NCI-H524 treated with DMSO at 0.1 percent for 48 hours (cell line): ENCODE measurements at regions not wholly inside any gene's neighbourhood (a gene's known extent, or its start where the extent isn't known, plus 50 kb on each side); places are given as distances from the start of the nearest gene placed in this dataset.

Experiments used
- DNase-seq: peaks from one replicate; lab custom pipeline; 2025; lab: John Stamatoyannopoulos, UW

DNA sequence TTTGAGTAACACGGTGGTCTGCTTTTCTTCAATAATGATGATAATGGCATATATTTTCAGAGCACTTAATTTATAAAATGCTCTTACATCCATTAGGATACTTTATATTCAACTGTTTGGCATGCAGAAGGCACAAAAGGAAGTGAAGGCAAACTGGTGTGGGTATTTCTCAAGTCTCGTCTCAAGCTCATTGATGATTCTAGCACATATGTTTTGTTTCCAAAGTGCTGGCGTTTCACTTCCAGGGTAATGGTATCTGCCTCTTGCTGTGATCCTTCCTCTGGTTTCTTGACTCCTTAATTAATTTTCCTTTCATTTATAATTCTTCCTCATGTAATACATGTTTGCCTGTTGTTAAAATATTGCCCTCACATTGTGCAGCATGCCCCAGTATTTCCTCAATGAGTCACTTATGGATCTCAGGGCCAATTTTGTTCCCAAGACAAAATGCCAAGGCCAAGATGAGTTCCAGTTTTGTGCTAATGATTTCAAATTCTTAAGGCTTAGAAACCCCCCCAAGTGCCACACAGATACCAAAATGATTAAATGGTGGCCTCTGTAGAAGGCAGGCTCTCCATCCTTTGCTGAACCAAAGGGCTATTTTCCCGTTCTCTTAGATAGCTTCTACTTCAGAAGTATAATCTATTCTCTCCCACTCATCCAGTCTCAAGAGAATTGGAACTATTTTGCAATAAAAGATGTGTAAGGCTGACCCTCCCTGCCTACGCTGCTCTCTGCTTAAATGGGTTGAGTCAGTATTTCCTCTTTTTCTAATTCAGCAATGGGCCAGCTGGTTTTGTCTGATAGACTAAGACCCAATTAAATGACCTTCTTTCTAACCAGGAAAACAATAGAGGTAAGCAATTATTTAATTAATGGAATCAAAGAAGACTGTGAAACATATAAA, 171.2 kb downstream of the ZNF365 start:
- no peak for DNase-seq

DNA sequence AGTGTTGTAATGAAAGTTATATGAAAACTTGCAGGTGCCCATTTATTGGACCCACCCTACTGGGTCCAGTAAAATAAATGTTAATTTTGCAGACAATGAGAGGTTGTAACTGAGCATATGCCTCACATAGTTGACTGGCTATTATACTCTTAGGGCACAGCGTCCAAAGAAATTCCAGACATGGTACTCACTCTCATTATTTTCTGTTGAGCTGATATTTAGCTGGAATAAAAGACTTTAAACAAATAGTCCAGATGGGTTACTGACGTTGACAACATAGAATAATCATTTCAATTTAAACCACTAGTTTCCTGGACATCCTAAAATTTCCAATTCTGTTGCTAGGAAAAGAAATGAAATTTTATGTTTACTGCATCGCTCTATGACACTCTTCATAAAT, 174.5 kb downstream of the ZNF365 start:
- no peak for DNase-seq

DNA sequence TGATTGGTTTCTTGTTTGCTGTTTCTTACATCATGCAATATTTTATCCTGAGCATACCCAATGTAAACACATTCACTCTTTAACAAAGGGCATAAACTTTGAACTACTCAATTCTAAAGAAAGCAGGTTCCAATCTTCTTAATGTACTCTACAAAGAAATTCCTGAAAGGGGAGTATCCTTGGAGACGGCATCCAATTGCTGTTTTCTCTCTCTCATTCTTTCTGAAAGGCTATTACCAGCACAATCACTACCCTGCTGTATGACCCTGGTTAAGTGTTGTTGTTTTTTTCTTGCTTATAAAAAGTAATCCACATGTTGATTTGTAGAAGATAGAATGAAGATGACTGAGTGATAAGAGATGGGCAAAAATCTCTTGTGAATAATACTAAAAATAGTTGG, 176.0 kb downstream of the ZNF365 start:
- DNase-seq = no peak

DNA sequence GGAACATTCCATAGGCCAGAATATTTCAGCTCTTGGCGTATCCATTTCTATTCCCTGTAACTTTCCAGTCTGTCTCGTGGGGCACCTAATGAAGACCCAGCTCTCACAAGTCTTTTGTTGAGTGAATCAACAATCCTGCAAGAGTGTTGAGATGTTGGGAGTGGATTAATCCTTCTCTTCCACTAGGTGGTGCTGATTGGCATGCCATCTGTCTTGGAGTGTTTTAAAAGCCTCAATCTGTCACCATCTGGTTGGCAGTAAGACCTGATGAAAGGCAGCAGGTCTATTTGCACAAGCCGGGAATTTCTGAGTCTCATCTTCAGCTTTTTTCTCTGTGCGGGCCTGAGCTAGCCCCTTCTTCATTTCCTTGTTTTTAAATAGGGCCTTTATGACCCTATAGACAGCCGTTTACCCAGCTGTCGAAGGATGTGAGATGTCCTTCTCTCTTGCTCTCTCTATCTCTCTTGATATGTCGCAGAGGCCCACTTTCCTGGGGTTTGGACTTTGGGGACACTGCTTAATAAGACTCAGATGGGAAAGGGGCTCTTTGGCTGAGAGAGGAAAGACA, 180.5 kb downstream of the ZNF365 start:
- DNase-seq = peak; percentile 59

DNA sequence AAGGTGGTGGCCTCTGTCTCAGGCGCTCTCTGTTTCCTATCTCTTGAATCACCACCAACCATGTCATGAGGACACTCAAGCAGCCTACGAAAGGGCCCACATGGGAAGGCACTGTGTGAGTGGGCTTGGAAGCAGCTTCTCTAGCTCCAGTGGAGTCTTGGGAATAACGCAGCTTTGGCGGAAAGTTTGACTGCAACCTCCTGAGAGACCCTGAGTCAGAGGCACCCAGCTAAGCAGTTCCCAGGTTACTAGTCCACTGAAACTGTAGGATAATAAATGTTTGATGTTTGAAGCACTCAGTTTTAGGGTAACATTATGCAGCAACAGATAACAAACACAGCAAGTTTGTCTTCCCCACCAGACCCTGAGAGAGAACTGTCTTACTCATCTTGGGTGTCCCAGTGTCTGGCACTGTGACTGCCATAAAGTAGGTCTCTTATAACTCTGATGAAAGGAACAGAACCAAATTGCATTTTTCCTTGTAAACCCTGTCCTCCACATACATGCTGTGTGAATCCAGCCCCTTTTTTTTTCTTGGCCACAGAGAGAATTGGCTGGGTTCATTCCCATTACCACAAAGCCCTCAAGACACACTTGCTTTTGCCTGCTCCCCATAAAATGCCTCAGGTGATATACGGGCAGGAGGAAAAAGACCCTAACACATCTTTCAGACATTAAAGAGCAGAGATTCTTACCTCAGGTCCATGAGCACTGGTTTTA, 185.5 kb downstream of the ZNF365 start:
- DNase-seq = no peak

DNA sequence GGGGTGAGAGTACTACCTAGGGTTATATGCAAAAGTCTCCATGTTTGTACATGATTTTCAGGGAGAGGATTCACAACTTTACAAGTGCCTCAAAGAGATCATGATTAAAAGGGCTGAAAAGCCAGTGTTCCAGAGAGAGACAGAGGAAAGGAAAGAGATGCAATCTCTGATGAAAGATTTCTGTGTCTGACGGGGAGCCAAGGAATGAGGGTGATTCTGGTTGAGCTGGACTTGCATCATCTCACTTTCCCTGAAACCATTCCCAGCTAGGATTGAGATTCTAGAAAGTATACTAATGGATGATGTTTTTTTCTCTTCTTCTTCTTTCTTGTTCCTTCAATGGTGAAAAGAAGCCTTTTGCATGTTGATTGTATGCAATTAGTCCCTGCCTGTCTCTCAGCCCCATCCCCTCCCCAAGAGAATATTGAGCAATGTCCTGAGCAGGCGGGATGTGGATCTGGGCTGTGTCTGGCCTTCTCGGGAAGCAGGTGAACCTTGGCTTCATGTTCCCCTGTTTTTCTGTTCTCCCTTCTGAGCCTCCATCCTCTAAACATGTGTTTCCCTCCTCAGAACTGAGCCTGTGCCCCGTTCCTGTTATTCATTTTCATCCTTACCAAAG, 186.1 kb downstream of the ZNF365 start:
- no peak for DNase-seq

DNA sequence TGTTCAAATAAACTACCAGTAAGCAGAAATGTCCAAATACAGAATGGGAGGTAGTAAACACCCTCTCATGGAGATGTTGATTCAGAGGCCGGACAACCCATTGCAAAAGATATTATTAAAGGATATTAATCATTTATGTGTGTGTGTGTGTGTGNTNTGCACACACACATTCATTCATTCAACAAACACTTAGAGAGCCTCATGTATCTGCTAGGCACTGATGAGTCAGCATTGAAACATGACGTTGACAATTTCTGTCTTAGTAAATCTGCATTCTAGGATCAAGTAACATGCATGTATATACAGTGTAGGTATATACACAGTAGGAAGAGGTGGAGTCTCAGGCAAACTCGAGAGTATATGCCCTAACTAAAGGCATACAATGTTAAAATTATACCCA, 187.0 kb downstream of the ZNF365 start:
- DNase-seq = no peak

DNA sequence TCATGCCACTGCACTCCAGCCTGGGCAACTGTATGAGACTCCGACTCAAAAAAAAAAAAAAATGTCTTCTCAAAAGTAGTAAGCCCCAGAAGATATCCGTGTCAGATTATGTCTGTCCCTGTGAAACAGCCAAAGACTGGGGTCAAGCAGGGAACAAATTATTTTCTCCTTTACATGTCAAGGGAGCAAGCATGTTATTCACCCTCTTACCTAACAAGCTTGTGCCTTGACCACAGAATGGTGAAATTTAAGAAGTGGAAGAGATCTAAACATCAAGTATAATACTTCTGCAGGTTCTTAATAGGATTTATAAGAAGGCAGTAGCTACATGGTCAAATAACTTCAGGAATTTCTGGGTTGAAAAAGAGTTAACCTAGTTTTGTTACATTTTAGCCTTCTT, 187.9 kb downstream of the ZNF365 start:
- DNase-seq = no peak

DNA sequence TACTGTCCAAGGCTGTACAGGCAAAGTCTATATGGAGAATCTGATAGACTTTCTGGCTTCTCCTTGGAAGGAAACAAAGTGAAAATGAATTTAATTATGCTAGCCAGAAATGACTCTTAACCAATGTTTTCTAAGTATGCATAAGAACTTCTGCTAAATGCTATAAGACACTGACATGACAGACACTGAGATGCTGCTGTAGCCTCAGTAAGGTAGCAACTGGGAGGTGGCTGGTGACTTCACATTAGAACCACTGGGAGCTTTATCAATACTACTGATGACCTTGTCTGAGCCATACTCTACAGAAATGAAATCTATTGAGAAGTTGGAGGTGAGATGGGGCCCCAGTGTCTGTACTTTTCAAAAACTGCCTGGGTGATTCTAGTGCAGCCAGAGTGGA, 188.6 kb downstream of the ZNF365 start:
- DNase-seq = no peak

DNA sequence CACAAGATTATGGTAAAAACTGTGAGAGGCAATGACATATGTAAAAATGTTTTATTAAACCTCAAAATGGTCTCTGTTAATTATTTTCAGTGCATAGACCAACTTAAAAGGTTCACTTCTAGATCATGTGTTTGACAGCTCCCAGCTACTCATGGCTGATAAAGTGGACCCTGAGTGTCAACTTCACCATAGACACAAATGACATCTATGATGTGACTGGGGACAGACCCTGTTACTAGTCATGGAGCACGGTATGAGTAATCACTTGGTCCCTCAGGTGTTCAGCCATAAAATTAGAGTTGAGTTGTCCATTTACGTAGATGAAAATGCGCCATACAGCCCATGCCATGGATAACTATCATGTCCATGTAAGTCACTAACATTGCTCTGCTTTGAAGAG, 199.8 kb downstream of the ZNF365 start:
- DNase-seq = no peak

DNA sequence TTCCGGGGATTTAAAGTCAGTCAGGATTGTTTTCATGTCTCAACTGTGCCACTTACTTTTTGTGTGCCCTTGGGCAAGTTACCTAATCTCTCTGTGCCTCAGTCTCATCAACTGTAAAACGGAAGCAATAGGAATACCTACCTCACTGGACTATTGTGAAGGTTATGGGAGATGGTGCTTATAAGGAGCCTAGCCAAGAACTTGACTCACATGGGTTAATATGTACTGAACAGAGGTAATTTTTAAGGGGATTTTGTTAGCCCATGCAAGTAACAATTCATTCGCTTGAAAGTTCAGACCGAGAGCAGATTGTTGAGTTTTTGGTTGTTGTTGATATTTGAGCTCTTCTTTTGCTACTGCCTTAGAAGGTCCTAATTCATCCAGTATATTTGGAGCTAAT, 202.9 kb downstream of the ZNF365 start:
- no peak for DNase-seq

DNA sequence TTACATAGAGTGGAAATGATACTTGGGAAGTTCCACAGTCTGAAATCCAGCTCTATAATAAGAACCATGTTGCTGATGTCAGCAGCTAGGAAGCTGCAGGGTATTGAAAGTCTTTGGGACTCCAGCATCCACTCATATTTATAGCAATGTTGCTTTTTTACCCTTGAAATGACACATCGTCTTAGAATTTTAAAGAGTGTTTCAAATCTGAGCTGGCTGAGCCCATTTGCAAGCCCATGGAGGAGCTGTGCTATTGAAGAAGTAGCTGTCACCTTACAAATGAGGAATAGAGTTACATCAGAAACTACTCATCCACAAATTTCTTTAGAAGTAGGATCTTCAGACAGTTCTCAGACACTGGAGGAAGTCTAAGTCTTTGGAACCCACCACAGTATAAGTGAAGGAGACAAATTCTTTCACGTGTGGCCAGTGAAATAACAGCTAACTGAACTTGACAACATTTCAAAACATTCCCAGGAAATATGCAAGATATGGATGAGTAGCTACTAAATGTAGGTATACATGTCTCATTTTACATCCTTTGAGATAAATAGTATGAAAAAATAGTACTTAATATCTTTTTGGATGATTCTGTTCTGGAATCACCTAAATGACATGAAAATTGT, 203.6 kb downstream of the ZNF365 start:
- DNase-seq = no peak

DNA sequence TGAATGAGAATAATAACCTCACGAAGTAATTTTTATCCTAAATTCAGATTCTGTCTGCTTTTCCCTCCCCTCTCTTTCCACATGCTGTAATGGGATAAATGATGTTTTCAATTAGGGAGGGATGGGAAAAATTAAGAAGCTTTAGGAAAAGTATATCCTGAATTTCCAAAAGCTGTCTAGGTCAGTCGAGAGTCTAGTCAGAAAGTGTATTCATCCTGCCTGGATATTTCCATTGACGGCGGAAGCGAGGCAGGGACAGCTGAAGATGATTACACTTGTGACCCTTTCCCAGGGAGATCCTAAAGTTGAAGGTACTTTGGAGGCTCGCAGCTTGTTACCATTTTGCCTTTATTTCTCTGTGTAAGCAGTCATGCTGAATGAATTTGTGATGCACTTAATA, 204.1 kb downstream of the ZNF365 start:
- no peak for DNase-seq

DNA sequence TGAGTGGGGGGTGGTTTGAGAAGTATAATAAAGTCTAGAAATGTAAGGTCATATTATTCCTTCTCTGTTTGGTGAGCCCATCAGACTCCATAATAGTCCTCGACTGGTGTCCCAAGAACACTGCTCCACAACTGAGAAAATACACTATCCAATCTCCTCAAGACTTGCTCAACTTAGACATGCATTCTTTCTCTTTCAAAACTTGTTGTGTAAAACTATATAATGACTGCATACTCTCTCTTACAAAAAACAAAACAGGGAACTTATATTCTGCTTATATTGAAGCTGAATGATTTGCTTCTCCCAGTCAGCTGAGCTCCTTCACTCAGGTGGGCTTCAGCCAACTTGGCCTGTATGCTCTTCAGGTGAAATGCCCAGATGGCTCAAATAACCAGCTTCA, 204.7 kb downstream of the ZNF365 start:
- no peak for DNase-seq

DNA sequence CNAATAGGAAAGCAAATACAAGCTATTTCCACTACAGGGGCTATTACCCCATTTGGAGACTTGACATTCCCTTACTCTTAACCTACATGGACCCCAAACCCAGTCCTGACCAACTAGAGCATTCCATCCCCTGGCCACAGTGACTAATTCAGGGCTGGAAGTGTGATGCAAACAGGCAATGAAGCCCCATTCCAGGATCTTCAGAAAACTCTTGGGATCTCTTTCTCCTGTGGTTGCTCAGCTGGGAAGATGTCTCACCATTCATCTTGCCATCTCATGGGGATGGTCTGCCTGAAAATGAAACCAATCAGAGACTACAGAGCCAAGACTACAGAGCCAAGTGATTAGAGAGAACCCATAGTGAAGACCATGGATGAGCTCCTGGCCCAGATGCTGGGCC, 206.2 kb downstream of the ZNF365 start:
- DNase-seq = no peak

DNA sequence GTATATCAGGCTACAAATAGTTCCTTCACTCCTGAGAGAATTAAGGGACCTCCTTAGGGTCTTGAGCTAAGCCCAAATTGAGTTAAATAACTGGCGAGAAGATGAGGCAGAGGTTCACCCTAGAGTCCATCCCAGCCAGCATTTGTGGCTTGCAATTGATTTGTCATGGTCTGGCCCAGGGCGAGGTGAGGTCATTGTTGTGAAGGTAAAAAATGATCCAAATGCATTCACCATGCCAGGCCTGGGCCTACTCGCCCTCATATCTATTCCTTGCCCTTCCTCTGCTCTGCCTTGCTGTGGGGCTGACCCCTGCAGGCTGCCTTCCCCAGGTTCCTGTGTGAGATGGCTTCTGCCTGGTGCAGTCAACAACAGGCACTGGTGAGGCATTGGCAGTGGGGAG, 207.2 kb downstream of the ZNF365 start:
- DNase-seq = no peak

DNA sequence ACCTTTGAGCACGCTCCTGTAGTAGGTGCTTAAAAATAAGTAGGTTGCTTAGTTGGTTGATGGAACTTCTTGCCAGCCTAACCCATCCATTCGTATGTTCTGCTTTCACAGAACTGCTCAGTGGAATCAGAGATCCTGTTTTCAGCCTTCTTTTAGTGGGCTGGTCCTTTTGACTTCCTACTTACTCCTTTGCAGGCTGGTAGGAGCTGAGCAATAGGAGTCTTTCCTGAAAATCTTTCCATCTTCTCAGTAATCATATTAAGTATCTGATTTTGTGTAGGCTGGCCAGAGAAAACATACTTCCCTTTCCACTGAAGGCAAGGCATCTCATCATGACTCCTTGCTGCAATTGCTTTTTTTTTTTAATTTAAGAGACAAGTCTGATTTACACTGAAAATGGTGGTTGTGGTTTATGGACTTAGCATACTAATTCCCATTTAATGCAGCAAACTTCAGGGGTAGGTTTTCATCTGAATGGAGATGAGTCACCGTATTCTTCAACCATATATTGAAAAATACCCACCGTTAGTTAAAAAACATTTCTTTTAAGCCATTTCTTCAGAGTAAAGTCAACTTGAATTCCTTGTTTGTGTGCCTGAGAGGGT, 208.0 kb downstream of the ZNF365 start:
- no peak for DNase-seq

DNA sequence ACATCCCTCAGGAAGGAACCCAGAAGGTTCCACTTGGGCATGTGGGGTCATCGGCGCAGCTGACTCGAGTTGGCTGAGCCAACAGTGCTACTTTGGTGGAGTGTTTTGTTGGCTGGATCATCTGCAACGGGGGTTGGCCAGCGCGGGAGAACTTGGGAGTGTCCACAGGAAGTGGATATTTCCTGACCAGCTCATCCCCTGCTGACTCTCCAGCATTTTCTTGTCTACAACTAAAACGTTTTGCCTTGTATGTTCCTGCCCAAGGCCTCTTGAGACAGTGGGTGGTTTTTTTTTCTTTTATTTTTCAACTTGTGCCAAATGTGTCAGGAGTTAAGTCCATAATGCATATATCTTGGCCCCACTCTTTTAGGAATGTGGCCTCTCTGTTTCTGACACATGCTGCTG, 208.6 kb downstream of the ZNF365 start:
- no peak for DNase-seq

DNA sequence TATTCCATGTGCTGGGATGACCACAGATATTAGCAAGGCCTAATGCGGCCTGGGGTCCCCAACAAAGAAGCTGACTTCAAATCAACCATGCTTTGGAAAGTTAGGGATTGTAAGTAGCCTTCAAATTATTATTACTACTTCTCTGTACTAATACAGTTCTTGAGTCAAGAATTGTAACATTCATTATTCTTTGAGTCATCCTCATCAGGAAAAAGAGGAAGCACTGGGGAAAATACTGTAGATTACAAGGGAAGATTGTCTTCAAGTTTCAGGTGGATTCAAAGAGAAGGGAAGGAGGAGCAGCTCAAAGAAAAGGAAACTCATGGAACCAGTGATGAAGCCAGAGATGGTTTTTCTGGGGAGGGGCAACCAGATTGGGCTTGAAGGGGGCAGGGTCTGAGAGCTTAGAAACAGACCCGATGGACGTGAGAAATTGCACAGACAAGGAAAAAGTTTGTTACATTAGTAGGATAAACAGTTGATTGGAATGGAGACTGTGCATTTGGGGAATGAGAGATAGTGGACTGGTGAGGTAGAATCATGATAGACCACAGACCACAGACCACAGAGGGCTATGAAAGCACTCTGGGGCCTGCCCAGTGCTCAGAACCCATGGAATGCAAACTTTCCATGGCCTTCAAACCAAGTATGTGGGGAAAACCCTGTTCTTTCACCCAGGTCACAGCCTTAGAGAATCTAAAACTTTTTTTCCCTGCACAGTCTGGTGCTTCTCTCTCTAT, 209.9 kb downstream of the ZNF365 start:
- DNase-seq = no peak

DNA sequence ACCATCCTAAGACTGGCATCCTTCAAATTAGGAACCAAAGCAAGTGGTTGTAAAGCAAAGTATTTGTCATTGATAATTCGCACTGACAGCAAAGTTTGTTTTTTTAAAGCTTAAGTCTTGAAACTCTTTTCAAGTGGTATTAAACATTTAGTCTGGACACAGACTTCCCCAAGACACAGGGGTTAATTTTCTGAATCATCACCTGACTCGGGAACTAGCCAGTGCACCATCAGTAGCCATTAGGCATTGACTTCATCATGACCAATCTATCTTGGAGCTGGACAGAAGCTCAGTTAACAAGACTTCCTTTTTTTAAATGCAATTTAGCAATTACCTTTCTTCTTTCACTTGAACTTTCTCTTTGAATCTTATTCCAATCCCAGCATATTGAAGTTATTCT, 210.6 kb downstream of the ZNF365 start:
- DNase-seq = no peak

DNA sequence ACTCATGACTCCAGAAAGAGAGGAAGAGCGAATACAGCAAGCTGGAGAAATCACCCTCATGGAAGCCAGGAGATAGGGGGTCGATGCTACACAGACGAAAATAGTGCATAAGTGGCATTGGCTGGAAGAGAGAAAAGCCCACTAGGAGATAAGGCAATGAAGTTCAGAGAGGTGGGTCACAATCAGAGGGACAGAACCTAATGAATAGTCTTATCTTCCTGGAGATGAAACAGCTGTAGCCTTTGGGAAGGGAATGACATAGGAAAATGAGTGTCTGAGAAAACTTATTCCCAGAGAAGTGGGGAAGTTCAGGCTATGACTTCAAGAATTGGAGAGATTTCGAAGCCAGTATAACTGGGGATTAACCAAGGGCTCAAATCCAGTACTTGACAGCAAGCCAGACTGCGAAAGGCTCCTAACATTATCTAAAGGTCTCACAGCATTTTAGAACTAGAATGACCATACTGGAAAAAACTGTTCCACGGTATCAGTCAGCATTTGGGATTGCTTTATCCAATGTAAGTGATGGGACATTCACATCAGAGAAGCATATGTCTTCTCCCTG, 211.1 kb downstream of the ZNF365 start:
- DNase-seq = no peak
